ENCODE measurements at regions not wholly inside any gene's neighbourhood (a gene's known extent, or its start where the extent isn't known, plus 50 kb on each side); places are given as distances from the start of the nearest gene placed in this dataset.

GRCh38 chr4:10773656-10774055, 89.1 kb upstream of the CLNK start:
- DNase-seq: no peak
- intact Hi-C loops (cut with DNase I): no loop called here

GRCh38 chr4:10773010-10773409, 88.4 kb upstream of the CLNK start:
- Histone ChIP-seq H3K36me3 (no peaks in the 10 kb centered on the region), H3K4me3 (no peak overlapping the region), H3K27ac (no peak overlapping the region), H3K4me1 (no peaks in the 10 kb centered on the region), H3K27me3 (no peaks in the 10 kb centered on the region), H3K9me3 (no peaks in the 10 kb centered on the region)
- intact Hi-C loops (cut with DNase I): no loop called here
- TF ChIP-seq CTCF (IDR thresholded peaks at IDR 0.05): no peak
- DNase-seq (no peak), ATAC-seq (no peak)

More at GRCh38 chr4:10773656-10774055, 89.1 kb upstream of the CLNK start:
- H3K9me3 ChIP-seq: no peaks in the 10 kb centered on the region
- ATAC-seq: no peak
- H3K4me3 ChIP-seq: no peak overlapping the region
- H3K27me3 ChIP-seq: no peaks in the 10 kb centered on the region
- H3K27ac ChIP-seq: no peak overlapping the region
- H3K4me1 ChIP-seq: no peaks in the 10 kb centered on the region
- H3K36me3 ChIP-seq: no peaks in the 10 kb centered on the region
- no peak for TF ChIP-seq CTCF (IDR thresholded peaks at IDR 0.05)

GRCh38 chr4:10765386-10765785, 80.8 kb upstream of the CLNK start:
- Histone ChIP-seq H3K4me3 (no peak overlapping the region), H3K36me3 (no peaks in the 10 kb centered on the region), H3K27me3 (no peaks in the 10 kb centered on the region), H3K27ac (no peak overlapping the region), H3K9me3 (no peaks in the 10 kb centered on the region), H3K4me1 (no peaks in the 10 kb centered on the region)
- intact Hi-C loops (cut with DNase I): no loop called here
- DNase-seq (no peak), ATAC-seq (no peak)
- TF ChIP-seq CTCF (IDR thresholded peaks at IDR 0.05): no peak

GRCh38 chr4:10762561-10762960, 78.0 kb upstream of the CLNK start:
- Histone ChIP-seq H3K4me1 (no peaks in the 10 kb centered on the region), H3K27me3 (no peaks in the 10 kb centered on the region), H3K9me3 (no peaks in the 10 kb centered on the region), H3K4me3 (no peak overlapping the region), H3K27ac (no peak overlapping the region), H3K36me3 (no peaks in the 10 kb centered on the region)
- DNase-seq (no peak), ATAC-seq (no peak)
- TF ChIP-seq CTCF (IDR thresholded peaks at IDR 0.05): no peak
- intact Hi-C loops (cut with DNase I): no loop called here

GRCh38 chr4:10761903-10762302, 77.3 kb upstream of the CLNK start:
- Histone ChIP-seq H3K4me1 (no peaks in the 10 kb centered on the region), H3K27me3 (no peaks in the 10 kb centered on the region), H3K27ac (no peak overlapping the region), H3K4me3 (no peak overlapping the region), H3K36me3 (no peaks in the 10 kb centered on the region), H3K9me3 (no peaks in the 10 kb centered on the region)
- DNase-seq (no peak), ATAC-seq (no peak)
- intact Hi-C loops (cut with DNase I): no loop called here
- no peak for TF ChIP-seq CTCF (IDR thresholded peaks at IDR 0.05)

- DNase-seq (no peak), ATAC-seq (no peak)
- Histone ChIP-seq H3K27me3 (no peaks in the 10 kb centered on the region), H3K4me3 (no peak overlapping the region), H3K27ac (no peak overlapping the region), H3K4me1 (no peaks in the 10 kb centered on the region), H3K36me3 (no peaks in the 10 kb centered on the region), H3K9me3 (no peaks in the 10 kb centered on the region)
- intact Hi-C loops (cut with DNase I): no loop called here
- no peak for TF ChIP-seq CTCF (IDR thresholded peaks at IDR 0.05)
Observed at GRCh38 chr4:10760086-10760485, 75.5 kb upstream of the CLNK start.
